HL-60 (cell line): ENCODE measurements at regions not wholly inside any gene's neighbourhood (a gene's known extent, or its start where the extent isn't known, plus 50 kb on each side); places are given as distances from the start of the nearest gene placed in this dataset.

ENCODE experiments used
- DNase-seq, 2 experiments: peaks; one replicate each; pipeline ENCODE4 v3.0.0-alpha.2; 2010 to 2020; ENCODE audit warnings: low read depth in 1 of 2, low spot score in 1 of 2
- H3K27ac ChIP-seq: fragments of 250-450 bp; sonication (Bioruptor Pico); replicated peaks from 2 replicates; pipeline ENCODE4 v1.5.1; 2020; ENCODE audit warnings: mild to moderate bottlenecking, moderate library complexity
- H3K27me3 ChIP-seq: fragments of 250-450 bp; sonication (Bioruptor Pico); 2 replicates; pipeline ENCODE4 v1.5.1; 2021; ENCODE audit warnings: mild to moderate bottlenecking, moderate library complexity; ENCODE audit not compliant: insufficient read depth, poor library complexity, severe bottlenecking
- H3K4me3 ChIP-seq: replicated peaks from 2 replicates; pipeline ENCODE4 v1.5.1; 2011; ENCODE audit warnings: mild to moderate bottlenecking, control low read depth, low read length; ENCODE audit not compliant: insufficient read depth
- CTCF ChIP-seq: IDR thresholded peaks from one replicate; pipeline ENCODE4 v1.5.1; 2011; ENCODE audit warnings: low read length, control low read depth, inconsistent platforms; ENCODE audit not compliant: insufficient read depth
- GABPA ChIP-seq: IDR thresholded peaks from 2 replicates; pipeline ENCODE4 v1.6.1; 2012; ENCODE audit warnings: low read depth
- POLR2AphosphoS5 ChIP-seq: IDR thresholded peaks from 2 replicates; pipeline ENCODE4 v1.6.1; 2012; ENCODE audit warnings: low read depth
- REST ChIP-seq: IDR thresholded peaks from 2 replicates; pipeline ENCODE4 v1.6.1; 2012; ENCODE audit warnings: low read depth; ENCODE audit not compliant: insufficient replicate concordance
- SPI1 ChIP-seq: IDR thresholded peaks from 2 replicates; pipeline ENCODE4 v1.6.1; 2012; ENCODE audit warnings: low read depth, mild to moderate bottlenecking, borderline replicate concordance

- Histone ChIP-seq H3K27me3 (no peaks in the 10 kb centered on the region), H3K27ac (no peak overlapping the region), H3K4me3 (no peak overlapping the region)
- DNase-seq: no peak
- TF ChIP-seq SPI1: no peak
- TF ChIP-seq REST: no peak
- no peak for TF ChIP-seq POLR2AphosphoS5
Observed at GRCh38 chr2:6474161-6475140, 391.3 kb downstream of the CMPK2 start.

GRCh38 chr2:6475155-6475940 is 390.4 kb downstream of the CMPK2 start:
- H3K4me3 ChIP-seq: no peak overlapping the region
- no peak for DNase-seq
- no peaks in the 10 kb centered on the region for H3K27me3 ChIP-seq
- H3K27ac ChIP-seq: no peak overlapping the region
- TF ChIP-seq GABPA: no peak
- TF ChIP-seq CTCF: no peak
- no peak for TF ChIP-seq REST
- TF ChIP-seq SPI1: no peak
- no peak for TF ChIP-seq POLR2AphosphoS5

GRCh38 chr2:6480514-6480913 is 385.2 kb downstream of the CMPK2 start:
- DNase-seq: no peak
- H3K27ac ChIP-seq: no peak overlapping the region
- no peak overlapping the region for H3K4me3 ChIP-seq
- H3K27me3 ChIP-seq: no peaks in the 10 kb centered on the region
- TF ChIP-seq GABPA (no peak), CTCF (no peak), POLR2AphosphoS5 (no peak), REST (no peak), SPI1 (no peak)
